GM19328 (cell line): ENCODE measurements at regions not wholly inside any gene's neighbourhood (a gene's known extent, or its start where the extent isn't known, plus 50 kb on each side); places are given as distances from the start of the nearest gene placed in this dataset.

ENCODE experiments used
- ATAC-seq: cut with Tn5 transposase; IDR thresholded peaks from one replicate; pipeline ENCODE4 v1.9.1; 2021; ENCODE audit warnings: mild to moderate bottlenecking, moderate library complexity; ENCODE audit not compliant: unreplicated experiment

DNA sequence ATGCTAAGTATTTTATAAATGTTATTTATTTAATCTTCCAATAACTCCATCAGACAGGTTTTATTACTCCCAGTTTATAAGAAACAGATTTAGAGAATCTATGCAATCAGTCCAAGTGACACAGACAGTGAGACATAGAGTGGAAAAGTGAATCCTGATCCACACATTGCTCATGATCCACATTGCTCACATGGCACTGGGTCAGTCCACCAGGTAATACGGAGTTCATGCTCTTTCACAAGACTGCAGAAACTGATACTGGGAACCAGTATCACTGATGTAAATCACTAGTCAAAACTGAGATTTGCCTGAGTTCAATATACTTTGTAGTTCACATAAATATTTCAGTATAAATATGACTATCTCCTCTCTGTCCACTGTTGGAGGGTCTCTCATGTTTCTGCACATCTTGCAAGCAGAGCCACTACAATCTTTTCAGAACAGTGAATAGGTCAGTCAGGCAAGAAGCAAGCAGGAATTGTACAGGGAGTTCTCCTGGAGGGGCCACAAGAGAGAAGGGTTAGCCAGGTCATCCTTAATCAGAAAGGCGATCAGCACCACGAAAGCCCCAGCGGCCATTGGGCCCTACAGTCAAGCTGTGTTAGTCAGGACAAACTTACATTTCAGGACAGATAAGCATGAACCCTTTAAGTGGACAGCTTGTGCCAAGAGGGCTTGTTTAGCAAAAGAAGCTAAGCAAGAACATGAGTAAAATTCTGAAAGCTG, 275.4 kb upstream of the NR5A2 start:
- no peak for ATAC-seq

- ATAC-seq, result no peak
Observed at GRCh38 chr1:199752688-199753027, 274.9 kb upstream of the NR5A2 start.

GRCh38 chr1:199753513-199753912, 274.0 kb upstream of the NR5A2 start:
- ATAC-seq, result no peak

DNA sequence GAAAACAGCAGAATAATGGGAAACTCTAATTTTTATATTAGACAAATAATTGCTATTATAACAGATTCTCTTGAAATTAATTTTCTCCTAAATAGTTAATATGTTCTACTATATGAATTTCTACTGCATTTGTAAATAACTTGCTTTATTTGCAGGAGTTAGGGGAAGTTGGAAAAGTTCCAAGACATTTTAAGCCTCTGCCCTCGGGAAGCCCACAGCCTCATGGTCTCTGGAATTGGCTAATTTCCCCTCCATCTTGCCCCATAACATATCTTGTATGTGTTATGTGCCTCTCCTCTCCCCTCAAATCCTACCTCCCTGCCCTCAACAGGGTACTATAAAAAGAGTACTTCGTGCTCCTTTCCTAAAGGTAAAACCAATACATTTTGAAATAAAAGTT, 271.4 kb upstream of the NR5A2 start:
- no peak for ATAC-seq

GRCh38 chr1:199758626-199759255, 268.8 kb upstream of the NR5A2 start:
- no peak for ATAC-seq

GRCh38 chr1:199759268-199759730, 268.2 kb upstream of the NR5A2 start:
- ATAC-seq, result no peak

DNA sequence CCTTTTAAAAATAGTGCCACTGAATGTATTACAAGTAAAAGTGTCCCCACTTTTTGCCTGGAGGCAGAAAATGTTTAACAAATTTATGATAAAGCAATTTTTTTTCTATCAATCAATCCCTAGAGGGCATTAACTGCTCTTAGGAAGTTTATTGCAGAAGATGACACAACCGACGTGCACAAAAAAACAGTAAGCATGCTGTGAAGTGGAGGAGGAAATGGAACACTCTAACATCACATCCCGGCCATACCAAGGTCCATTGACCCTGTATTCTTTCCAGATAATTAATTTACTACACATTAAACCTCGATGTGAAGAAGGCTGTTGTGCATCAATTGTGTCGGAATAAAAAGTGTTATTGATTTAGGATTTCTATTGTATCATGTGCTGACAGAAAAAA, 264.9 kb upstream of the NR5A2 start:
- ATAC-seq, result no peak

- ATAC-seq, result no peak
Observed at GRCh38 chr1:199766218-199766792, 261.2 kb upstream of the NR5A2 start.

GRCh38 chr1:199767700-199768099, 259.8 kb upstream of the NR5A2 start:
- no peak for ATAC-seq

DNA sequence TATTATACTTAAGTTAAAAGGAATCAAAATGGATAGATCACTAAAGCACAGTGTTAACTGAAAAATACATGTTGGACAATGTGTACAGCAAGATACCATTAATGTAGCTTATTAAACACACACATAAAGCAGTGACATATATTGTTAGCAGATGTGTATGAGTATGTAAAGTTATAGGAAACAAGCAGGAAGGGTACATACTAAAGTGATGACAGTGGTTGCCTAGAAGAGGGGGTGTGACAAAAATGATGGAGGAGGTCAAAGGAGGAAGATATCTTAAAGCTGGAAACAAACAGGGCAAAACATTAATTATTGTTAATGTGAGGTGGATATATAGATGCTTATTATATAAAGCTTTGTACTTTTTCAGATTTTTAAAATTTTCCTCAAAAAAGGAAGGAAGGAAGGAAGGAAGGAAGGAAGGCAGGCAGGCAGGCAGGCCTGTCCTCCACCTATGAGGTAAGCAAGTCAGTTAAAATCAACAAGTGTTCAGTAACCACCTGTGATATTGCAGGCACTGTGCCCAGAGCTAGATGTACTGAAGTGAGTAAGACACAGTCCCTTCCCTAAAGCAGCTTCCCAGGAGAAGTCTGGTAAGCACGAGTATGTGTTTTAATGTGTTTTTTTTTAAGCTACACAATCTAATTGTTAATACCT, 252.9 kb upstream of the NR5A2 start:
- ATAC-seq, result no peak

- no peak for ATAC-seq
Observed at GRCh38 chr1:199776768-199777497, 250.6 kb upstream of the NR5A2 start.

GRCh38 chr1:199778324-199778955, 249.1 kb upstream of the NR5A2 start:
- no peak for ATAC-seq

- no peak for ATAC-seq
Observed at GRCh38 chr1:199780091-199780490, 247.4 kb upstream of the NR5A2 start.

GRCh38 chr1:199780948-199781670, 246.4 kb upstream of the NR5A2 start:
- ATAC-seq, result no peak

DNA sequence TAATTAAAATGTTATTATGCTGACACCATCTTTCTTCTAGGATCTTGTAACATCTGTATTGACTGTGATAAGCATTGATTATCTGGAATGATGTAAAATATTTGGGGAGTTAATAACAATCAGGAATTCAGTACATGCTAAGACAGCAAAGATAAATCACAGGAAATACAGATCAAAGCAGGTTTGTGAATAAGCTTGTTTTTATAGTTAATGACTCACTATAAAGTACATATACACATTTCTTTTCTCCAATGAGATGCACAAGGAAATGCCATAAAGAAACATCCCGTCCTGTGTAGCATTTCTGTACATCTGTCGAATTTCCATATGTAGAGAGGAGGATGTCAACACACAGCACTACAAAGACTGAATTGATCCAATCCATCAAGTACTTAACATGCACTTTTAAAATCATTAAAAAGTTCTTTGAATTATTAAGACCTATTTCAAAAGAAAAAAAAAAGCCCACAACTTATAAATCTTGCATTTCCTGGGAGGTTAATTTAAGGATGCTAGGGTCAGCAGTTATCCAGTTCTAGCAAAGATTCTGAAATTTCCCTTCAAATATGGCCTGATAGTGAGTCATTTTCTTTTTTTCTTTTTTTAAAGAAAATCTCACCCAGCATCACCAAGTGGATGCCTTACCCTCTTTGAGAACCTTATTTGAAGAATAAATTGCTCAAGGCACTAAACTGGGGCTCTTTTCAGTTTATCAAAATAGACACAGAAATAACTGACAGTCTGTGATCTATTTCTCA, 243.2 kb upstream of the NR5A2 start:
- ATAC-seq, result no peak

DNA sequence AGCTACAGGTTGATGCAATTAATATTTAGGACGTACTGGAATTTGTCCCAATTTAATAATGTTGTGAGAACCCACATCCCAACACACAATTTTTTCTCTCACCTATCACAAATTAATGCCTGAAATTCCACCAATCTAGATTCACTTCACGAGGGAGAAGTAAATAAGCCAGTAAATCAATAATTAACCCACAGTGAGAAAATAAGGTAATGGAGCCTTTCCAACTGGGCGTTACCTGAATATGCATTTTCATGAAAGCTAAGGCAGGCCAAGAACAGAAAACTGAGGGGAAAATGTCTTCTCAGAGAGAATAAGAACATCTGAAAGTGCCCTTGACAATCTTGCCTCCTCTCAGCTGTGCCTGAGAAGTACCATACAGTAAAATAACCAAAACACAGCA, 240.8 kb upstream of the NR5A2 start:
- no peak for ATAC-seq

DNA sequence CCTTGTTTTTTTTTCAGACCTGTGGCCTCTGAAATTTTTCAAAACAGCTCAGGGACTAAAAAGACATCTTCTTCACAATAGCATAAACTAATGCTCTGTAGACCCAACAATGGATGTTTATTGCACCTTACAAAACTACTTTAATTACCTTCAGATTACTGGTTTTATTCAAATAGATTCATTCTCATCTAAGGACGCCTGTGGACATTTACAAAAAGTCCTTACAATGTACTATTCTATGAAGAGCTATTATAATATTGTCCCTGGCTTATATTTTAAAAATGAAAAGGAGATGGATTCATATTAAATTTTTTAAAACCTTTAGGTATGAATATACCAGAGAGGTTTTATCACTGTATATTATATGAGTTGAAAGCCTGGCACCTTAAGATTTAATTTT, 238.4 kb upstream of the NR5A2 start:
- no peak for ATAC-seq

GRCh38 chr1:199791495-199791894, 236.0 kb upstream of the NR5A2 start:
- ATAC-seq, result no peak

GRCh38 chr1:199792874-199793273, 234.6 kb upstream of the NR5A2 start:
- no peak for ATAC-seq
